HL-60 (cell line): ENCODE measurements at regions not wholly inside any gene's neighbourhood (a gene's known extent, or its start where the extent isn't known, plus 50 kb on each side); places are given as distances from the start of the nearest gene placed in this dataset.

Experiments
- DNase-seq, 2 experiments: peaks; one replicate each; pipeline ENCODE4 v3.0.0-alpha.2; 2010 to 2020; ENCODE audit warnings: low read depth in 1 of 2, low spot score in 1 of 2
- H3K27ac ChIP-seq: fragments of 250-450 bp; sonication (Bioruptor Pico); replicated peaks from 2 replicates; pipeline ENCODE4 v1.5.1; 2020; ENCODE audit warnings: mild to moderate bottlenecking, moderate library complexity
- H3K27me3 ChIP-seq: fragments of 250-450 bp; sonication (Bioruptor Pico); 2 replicates; pipeline ENCODE4 v1.5.1; 2021; ENCODE audit warnings: mild to moderate bottlenecking, moderate library complexity; ENCODE audit not compliant: insufficient read depth, poor library complexity, severe bottlenecking
- H3K4me3 ChIP-seq: replicated peaks from 2 replicates; pipeline ENCODE4 v1.5.1; 2011; ENCODE audit warnings: mild to moderate bottlenecking, control low read depth, low read length; ENCODE audit not compliant: insufficient read depth
- GABPA ChIP-seq: IDR thresholded peaks from 2 replicates; pipeline ENCODE4 v1.6.1; 2012; ENCODE audit warnings: low read depth
- POLR2AphosphoS5 ChIP-seq: IDR thresholded peaks from 2 replicates; pipeline ENCODE4 v1.6.1; 2012; ENCODE audit warnings: low read depth
- SPI1 ChIP-seq: IDR thresholded peaks from 2 replicates; pipeline ENCODE4 v1.6.1; 2012; ENCODE audit warnings: low read depth, mild to moderate bottlenecking, borderline replicate concordance
- TF ChIP-seq, protein P1 (sequence below): IDR thresholded peaks from 2 replicates; pipeline ENCODE4 v1.6.1; 2012; ENCODE audit warnings: low read depth; ENCODE audit not compliant: insufficient replicate concordance
- TF ChIP-seq, protein P2 (sequence below): IDR thresholded peaks from one replicate; pipeline ENCODE4 v1.5.1; 2011; ENCODE audit warnings: low read length, control low read depth, inconsistent platforms; ENCODE audit not compliant: insufficient read depth

DNA sequence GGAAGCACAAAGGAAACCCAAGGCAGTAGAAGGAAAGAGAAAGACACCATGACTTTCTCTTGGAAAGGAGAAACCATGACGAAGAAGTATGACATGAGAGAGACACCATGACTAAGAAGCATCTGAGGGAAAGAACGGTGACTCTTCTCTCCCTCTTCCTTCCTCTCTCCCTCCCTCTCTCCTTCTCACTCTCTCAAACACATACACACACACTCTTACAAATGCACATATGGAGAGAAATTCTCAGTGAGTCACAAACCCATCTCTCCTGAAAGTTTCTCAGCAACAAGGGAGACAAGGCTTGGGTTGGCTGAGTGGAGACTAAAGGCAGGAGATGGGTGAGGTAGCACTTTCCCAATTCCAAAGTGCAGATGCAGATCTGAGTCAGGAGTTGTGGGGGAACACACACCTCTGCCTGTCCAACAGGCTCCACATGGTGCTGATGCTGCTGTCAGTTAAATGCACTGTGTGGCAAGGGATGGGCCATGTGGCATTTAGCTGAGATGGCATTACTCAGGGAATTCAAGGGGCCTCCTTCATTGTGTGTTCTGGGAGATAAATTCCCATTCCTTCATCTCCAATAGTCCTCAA, 336.7 kb upstream of the C16orf82 start:
- no peak for DNase-seq
- Histone ChIP-seq H3K27me3 (no peaks in the 10 kb centered on the region), H3K27ac (no peak overlapping the region), H3K4me3 (no peak overlapping the region)
- TF ChIP-seq SPI1: no peak
- TF ChIP-seq, protein P1, sequence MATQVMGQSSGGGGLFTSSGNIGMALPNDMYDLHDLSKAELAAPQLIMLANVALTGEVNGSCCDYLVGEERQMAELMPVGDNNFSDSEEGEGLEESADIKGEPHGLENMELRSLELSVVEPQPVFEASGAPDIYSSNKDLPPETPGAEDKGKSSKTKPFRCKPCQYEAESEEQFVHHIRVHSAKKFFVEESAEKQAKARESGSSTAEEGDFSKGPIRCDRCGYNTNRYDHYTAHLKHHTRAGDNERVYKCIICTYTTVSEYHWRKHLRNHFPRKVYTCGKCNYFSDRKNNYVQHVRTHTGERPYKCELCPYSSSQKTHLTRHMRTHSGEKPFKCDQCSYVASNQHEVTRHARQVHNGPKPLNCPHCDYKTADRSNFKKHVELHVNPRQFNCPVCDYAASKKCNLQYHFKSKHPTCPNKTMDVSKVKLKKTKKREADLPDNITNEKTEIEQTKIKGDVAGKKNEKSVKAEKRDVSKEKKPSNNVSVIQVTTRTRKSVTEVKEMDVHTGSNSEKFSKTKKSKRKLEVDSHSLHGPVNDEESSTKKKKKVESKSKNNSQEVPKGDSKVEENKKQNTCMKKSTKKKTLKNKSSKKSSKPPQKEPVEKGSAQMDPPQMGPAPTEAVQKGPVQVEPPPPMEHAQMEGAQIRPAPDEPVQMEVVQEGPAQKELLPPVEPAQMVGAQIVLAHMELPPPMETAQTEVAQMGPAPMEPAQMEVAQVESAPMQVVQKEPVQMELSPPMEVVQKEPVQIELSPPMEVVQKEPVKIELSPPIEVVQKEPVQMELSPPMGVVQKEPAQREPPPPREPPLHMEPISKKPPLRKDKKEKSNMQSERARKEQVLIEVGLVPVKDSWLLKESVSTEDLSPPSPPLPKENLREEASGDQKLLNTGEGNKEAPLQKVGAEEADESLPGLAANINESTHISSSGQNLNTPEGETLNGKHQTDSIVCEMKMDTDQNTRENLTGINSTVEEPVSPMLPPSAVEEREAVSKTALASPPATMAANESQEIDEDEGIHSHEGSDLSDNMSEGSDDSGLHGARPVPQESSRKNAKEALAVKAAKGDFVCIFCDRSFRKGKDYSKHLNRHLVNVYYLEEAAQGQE: no peak
- no peak for TF ChIP-seq GABPA
- TF ChIP-seq POLR2AphosphoS5: no peak
- TF ChIP-seq, protein P2, sequence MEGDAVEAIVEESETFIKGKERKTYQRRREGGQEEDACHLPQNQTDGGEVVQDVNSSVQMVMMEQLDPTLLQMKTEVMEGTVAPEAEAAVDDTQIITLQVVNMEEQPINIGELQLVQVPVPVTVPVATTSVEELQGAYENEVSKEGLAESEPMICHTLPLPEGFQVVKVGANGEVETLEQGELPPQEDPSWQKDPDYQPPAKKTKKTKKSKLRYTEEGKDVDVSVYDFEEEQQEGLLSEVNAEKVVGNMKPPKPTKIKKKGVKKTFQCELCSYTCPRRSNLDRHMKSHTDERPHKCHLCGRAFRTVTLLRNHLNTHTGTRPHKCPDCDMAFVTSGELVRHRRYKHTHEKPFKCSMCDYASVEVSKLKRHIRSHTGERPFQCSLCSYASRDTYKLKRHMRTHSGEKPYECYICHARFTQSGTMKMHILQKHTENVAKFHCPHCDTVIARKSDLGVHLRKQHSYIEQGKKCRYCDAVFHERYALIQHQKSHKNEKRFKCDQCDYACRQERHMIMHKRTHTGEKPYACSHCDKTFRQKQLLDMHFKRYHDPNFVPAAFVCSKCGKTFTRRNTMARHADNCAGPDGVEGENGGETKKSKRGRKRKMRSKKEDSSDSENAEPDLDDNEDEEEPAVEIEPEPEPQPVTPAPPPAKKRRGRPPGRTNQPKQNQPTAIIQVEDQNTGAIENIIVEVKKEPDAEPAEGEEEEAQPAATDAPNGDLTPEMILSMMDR: no peak

DNA sequence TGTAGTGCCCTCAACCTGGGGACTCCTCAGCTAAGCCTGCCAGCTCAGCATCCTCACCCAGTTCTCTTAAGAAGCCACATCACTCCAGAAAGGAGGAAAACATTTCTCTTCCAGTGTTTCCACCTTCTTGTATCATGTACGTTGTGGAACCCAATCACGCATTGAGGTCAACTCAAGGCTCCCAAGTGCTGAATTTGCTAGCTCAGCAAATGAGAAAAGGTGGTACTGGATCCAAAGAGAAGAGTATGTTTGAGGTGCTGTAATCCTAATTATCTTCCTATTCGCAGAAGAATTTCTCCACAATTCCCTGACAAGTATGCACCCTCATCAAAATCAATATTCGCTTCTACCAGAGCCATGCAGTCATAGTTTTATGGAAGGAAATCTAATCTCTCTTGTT, 335.0 kb upstream of the C16orf82 start:
- Histone ChIP-seq H3K4me3 (no peak overlapping the region), H3K27ac (no peak overlapping the region), H3K27me3 (no peaks in the 10 kb centered on the region)
- TF ChIP-seq SPI1: no peak
- TF ChIP-seq GABPA: no peak
- TF ChIP-seq, protein P1: no peak
- no peak for TF ChIP-seq POLR2AphosphoS5
- TF ChIP-seq, protein P2: no peak
- no peak for DNase-seq

DNA sequence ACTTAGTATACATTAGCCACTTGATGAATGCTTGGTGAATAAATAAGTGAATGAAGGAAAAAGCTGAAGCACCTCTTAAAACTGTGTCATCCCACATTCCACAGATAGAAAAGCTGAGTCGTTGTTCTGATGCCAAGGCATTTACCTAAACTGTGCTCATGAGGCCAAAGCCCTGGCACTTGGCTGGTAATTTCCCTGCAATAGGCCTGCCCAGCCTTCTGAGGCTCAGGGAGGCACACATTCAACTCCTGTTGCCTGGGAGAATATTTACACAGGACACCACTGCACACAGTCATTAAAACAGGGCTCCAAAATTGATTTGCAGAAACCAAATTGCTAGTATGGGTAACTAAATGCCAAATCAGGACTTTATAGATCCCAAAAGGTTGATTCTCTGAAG, 333.0 kb upstream of the C16orf82 start:
- no peak overlapping the region for H3K27ac ChIP-seq
- no peak for DNase-seq
- H3K4me3 ChIP-seq: no peak overlapping the region
- no peaks in the 10 kb centered on the region for H3K27me3 ChIP-seq
- TF ChIP-seq, protein P2: no peak
- no peak for TF ChIP-seq POLR2AphosphoS5
- no peak for TF ChIP-seq GABPA
- TF ChIP-seq SPI1: no peak
- TF ChIP-seq, protein P1: no peak
